ENCODE measurements at regions not wholly inside any gene's neighbourhood (a gene's known extent, or its start where the extent isn't known, plus 50 kb on each side); places are given as distances from the start of the nearest gene placed in this dataset.
A peak's percentile ranks its signal among the peaks of the same experiment; 100 is the strongest.

- no peaks in the 10 kb centered on the region for H3K9me1 ChIP-seq (ENCODE audit: insufficient read depth, low read length)
- H2BK20ac ChIP-seq (ENCODE audit: low read depth, low read length) = no peak overlapping the region
- H4K20me1 ChIP-seq (ENCODE audit: insufficient read depth, low read length) = no peaks in the 10 kb centered on the region
- no peak overlapping the region for H2BK5ac ChIP-seq (ENCODE audit: low read depth, low read length, poor library complexity, severe bottlenecking)
- no peak overlapping the region for H3K27ac ChIP-seq (ENCODE audit: insufficient read depth, low read length)
- H3K9ac ChIP-seq (ENCODE audit: low read depth, low read length) = no peak overlapping the region
- TF ChIP-seq MAZ (IDR thresholded peaks at IDR 0.05; ENCODE audit: borderline replicate concordance, low read depth, low read length) (no peak), ELK1 (IDR thresholded peaks at IDR 0.05; ENCODE audit: borderline replicate concordance, low read depth, low read length) (no peak), MAFK (IDR thresholded peaks at IDR 0.05; ENCODE audit: low read depth, low read length) (peak; percentile 89)
- no peak overlapping the region for H2AK5ac ChIP-seq (ENCODE audit: low read depth, low read length)
- H3K36me3 ChIP-seq (ENCODE audit: control insufficient read depth, insufficient read depth, low read length) = no peaks in the 10 kb centered on the region
- no CpG with 5 or more reads among the region's 3 CpGs for WGBS, 2 experiments (ENCODE audit: extremely low coverage in 2 of 2, insufficient read length in 1 of 2)
- no peak overlapping the region for H3K23ac ChIP-seq (ENCODE audit: low read depth, low read length)
- H3K14ac ChIP-seq (replicated peaks; ENCODE audit: low read depth, low read length) = no peak overlapping the region
- H2AFZ ChIP-seq (replicated peaks; ENCODE audit: low read length, poor library complexity) = no peak overlapping the region
- peaks cover 54% of the 10 kb centered on the region for H3K27me3 ChIP-seq (ENCODE audit: control insufficient read depth, insufficient read depth, low read length)
- H2AK9ac ChIP-seq (replicated peaks; ENCODE audit: low read depth, low read length, poor library complexity) = no peak overlapping the region
- H3K4ac ChIP-seq (ENCODE audit: low read depth, low read length) = no peak overlapping the region
- CTCF ChIA-PET = interaction anchor here (1.0 kb wide), 1 partner anchor 16 kb away, joined by 3 read pairs; no protein-coding TSS in a partner anchor
- DNase-seq (no peak), ATAC-seq (ENCODE audit: low read depth) (no peak)
- BruUV-seq (replicated peaks) = no TSS peak
- no peak overlapping the region for H2BK120ac ChIP-seq (ENCODE audit: low read depth, low read length)
- no peaks in the 10 kb centered on the region for H3K79me1 ChIP-seq (ENCODE audit: low read depth in 1 of 2, low read length in 2 of 2)
- in situ Hi-C loops (cut with MboI; ENCODE audit: low sequenced_read_pairs) = no loop called here
- dilution Hi-C loops (cut with HindIII; ENCODE audit: low sequenced_read_pairs, unreplicated experiment) = no loop called here
- no peak overlapping the region for H3K4me3 ChIP-seq (ENCODE audit: insufficient read depth, low read depth, low read length)
- no peaks in the 10 kb centered on the region for H3K4me1 ChIP-seq (ENCODE audit: control insufficient read depth, insufficient read depth, low read length)
- H3K56ac ChIP-seq (ENCODE audit: extremely low read depth, insufficient read depth, low read length) = no peak overlapping the region
- H4K5ac ChIP-seq (ENCODE audit: low read depth, low read length) = no peak overlapping the region
- intact Hi-C loops (cut with micrococcal nuclease) = no loop called here
- H3K9me3 ChIP-seq (ENCODE audit: control insufficient read depth, insufficient read depth, low read length) = no peaks in the 10 kb centered on the region; the same call in 1 of the 2 replicates
- POLR2A ChIA-PET (ENCODE audit: unreplicated experiment) = no interaction called here
- no peak overlapping the region for H4K91ac ChIP-seq (ENCODE audit: insufficient read depth, low read depth, low read length)
- no peak overlapping the region for H4K8ac ChIP-seq (ENCODE audit: low read depth in 2 of 2, low read length in 2 of 2)
- no peak overlapping the region for H2BK15ac ChIP-seq (ENCODE audit: low read depth, low read length)
- no peak overlapping the region for H3K18ac ChIP-seq (ENCODE audit: low read depth, low read length)
- no peak overlapping the region for H3K4me2 ChIP-seq (ENCODE audit: low read depth, low read length)
Observed at GRCh38 chr11:11770921-11771486, 70.8 kb upstream of the USP47 start.

Data from IMR-90 (cell line).